ENCODE measurements at regions not wholly inside any gene's neighbourhood (a gene's known extent, or its start where the extent isn't known, plus 50 kb on each side); places are given as distances from the start of the nearest gene placed in this dataset.

DNA sequence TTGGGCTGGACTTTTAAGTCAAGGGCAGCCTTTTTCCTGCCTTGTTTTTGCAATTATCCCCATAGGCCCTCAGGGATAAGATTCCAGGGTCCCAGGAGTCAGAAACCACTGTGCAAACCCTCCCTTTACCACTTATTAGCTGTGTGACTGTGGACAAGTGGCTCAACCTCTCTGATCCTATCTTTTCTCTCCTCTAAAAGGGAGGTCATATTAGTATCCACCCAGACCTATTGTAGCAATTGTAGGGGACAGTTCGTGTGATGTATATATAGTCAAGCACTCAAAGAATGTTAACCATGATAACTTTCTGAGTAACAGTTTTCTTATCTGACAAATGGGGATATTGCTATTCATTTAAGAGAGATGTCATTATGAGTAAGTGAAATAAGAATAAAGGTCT lies 68.2 kb downstream of the IRX5 start:
- Histone ChIP-seq H3K9ac (ENCODE audit: low read length) (no peak overlapping the region), H3K79me2 (ENCODE audit: control insufficient read depth, insufficient read depth, low read length, poor library complexity) (no peaks in the 10 kb centered on the region), H4K12ac (ENCODE audit: low read depth, low read length) (no peak overlapping the region), H2BK12ac (ENCODE audit: low read length) (no peak overlapping the region), H3K36me3 (ENCODE audit: control insufficient read depth in 1 of 2, insufficient read depth in 2 of 2, low read length in 2 of 2) (no peaks in the 10 kb centered on the region), H3K79me1 (ENCODE audit: low read length) (no peaks in the 10 kb centered on the region), H3K9me3 (ENCODE audit: insufficient read depth, low read depth, low read length) (peaks cover 3% of the 10 kb centered on the region), H3K14ac (ENCODE audit: low read length) (no peak overlapping the region), H3K27me3 (ENCODE audit: insufficient read depth, low read length) (no peaks in the 10 kb centered on the region), H3K23ac (ENCODE audit: low read length) (no peak overlapping the region), H2BK5ac (ENCODE audit: low read depth, low read length, poor library complexity) (no peak overlapping the region), H4K91ac (ENCODE audit: low read depth, low read length) (no peak overlapping the region), H3K4me3 (ENCODE audit: low read depth, low read length) (no peak overlapping the region), H3K4ac (ENCODE audit: low read depth, low read length) (no peak overlapping the region), H2AFZ (ENCODE audit: insufficient read depth, low read length, poor library complexity) (no peak overlapping the region), H4K8ac (ENCODE audit: low read depth, low read length) (no peak overlapping the region), H2BK120ac (ENCODE audit: insufficient read depth, low read length, poor library complexity) (no peak overlapping the region), H3K4me2 (ENCODE audit: low read length) (no peak overlapping the region), H3K27ac (ENCODE audit: low read depth, low read length) (no peak overlapping the region), H3K18ac (ENCODE audit: low read length) (no peak overlapping the region), H2AK5ac (ENCODE audit: low read length) (no peak overlapping the region), H3K4me1 (ENCODE audit: control insufficient read depth in 1 of 2, insufficient read depth in 2 of 2, low read length in 2 of 2) (no peaks in the 10 kb centered on the region)
- peak in 1 of 2 donors; percentile 23 for DNase-seq
- no CpG with 5 or more reads among the region's 1 CpG for WGBS (ENCODE audit: extremely low coverage, insufficient coverage, insufficient read length)

DNA sequence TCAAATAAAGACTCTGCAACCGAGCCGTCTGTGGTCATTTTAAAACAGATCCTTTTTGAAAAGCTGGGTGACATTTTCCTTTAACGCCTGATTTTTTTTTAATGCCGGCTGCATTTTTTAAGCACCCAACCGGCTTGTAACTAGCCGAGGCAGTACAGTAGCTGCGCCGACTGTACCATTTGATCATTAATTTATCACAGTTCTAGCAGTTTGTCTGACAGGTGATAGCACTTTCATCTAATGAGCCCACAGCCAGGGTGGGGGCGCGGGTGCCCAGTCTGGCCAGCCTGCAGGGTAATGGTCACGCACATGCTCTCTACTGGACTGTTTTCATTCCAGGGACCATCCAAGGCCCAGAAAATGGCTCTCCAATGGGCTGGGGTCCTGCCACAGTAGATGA lies 68.8 kb downstream of the IRX5 start:
- Histone ChIP-seq H2BK12ac (ENCODE audit: low read length) (no peak overlapping the region), H3K14ac (ENCODE audit: low read length) (no peak overlapping the region), H3K79me1 (ENCODE audit: low read length) (no peaks in the 10 kb centered on the region), H2BK120ac (ENCODE audit: insufficient read depth, low read length, poor library complexity) (no peak overlapping the region), H3K4me3 (ENCODE audit: low read depth, low read length) (no peak overlapping the region), H2AK5ac (ENCODE audit: low read length) (no peak overlapping the region), H3K9me3 (ENCODE audit: insufficient read depth, low read depth, low read length) (peaks cover 3% of the 10 kb centered on the region), H3K36me3 (ENCODE audit: control insufficient read depth in 1 of 2, insufficient read depth in 2 of 2, low read length in 2 of 2) (no peaks in the 10 kb centered on the region), H3K27me3 (ENCODE audit: insufficient read depth, low read length) (no peaks in the 10 kb centered on the region), H4K12ac (ENCODE audit: low read depth, low read length) (no peak overlapping the region), H4K91ac (ENCODE audit: low read depth, low read length) (no peak overlapping the region), H2AFZ (ENCODE audit: insufficient read depth, low read length, poor library complexity) (no peak overlapping the region), H3K18ac (ENCODE audit: low read length) (no peak overlapping the region), H3K4me1 (ENCODE audit: control insufficient read depth in 1 of 2, insufficient read depth in 2 of 2, low read length in 2 of 2) (no peaks in the 10 kb centered on the region), H3K23ac (ENCODE audit: low read length) (no peak overlapping the region), H3K79me2 (ENCODE audit: control insufficient read depth, insufficient read depth, low read length, poor library complexity) (no peaks in the 10 kb centered on the region), H3K27ac (ENCODE audit: low read depth, low read length) (no peak overlapping the region), H3K4ac (ENCODE audit: low read depth, low read length) (no peak overlapping the region), H3K9ac (ENCODE audit: low read length) (no peak overlapping the region), H4K8ac (ENCODE audit: low read depth, low read length) (no peak overlapping the region), H3K4me2 (ENCODE audit: low read length) (no peak overlapping the region), H2BK5ac (ENCODE audit: low read depth, low read length, poor library complexity) (no peak overlapping the region)
- no CpG with 5 or more reads among the region's 11 CpGs for WGBS (ENCODE audit: extremely low coverage, insufficient coverage, insufficient read length)
- no peak for DNase-seq

DNA sequence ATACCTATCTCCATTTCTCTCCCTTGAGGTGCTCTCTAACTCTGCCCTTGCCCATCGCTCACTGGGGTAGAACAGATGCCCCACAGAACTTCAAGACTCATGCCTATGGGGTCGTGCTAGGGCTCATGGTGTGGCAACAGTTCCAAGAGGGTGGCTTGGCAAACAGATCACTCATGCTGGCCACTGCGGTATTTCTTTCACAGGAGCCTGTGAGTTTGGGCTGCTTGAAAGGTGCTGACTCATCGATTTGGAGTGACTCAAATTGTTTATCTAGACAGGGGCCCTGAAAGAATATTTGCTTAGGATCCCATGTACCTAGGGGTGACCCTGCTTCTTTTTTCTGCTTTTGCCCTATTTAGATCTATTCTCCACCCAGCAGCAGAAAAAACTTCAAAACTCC lies 69.9 kb downstream of the IRX5 start:
- WGBS (ENCODE audit: extremely low coverage, insufficient coverage, insufficient read length) = no CpG with 5 or more reads among the region's 4 CpGs

GRCh38 chr16:55001931-55002330 lies 71.3 kb downstream of the IRX5 start:
- DNase-seq = peak in 1 of 2 donors; percentile 7
- H3K4me2 ChIP-seq (ENCODE audit: low read length) = no peak overlapping the region

More for the DNA sequence above, 69.9 kb downstream of the IRX5 start:
- DNase-seq = no peak
- Histone ChIP-seq H3K18ac (ENCODE audit: low read length) (no peak overlapping the region), H3K36me3 (ENCODE audit: control insufficient read depth in 1 of 2, insufficient read depth in 2 of 2, low read length in 2 of 2) (no peaks in the 10 kb centered on the region), H3K4ac (ENCODE audit: low read depth, low read length) (no peak overlapping the region), H2AFZ (ENCODE audit: insufficient read depth, low read length, poor library complexity) (no peak overlapping the region), H3K23ac (ENCODE audit: low read length) (no peak overlapping the region), H2AK5ac (ENCODE audit: low read length) (no peak overlapping the region), H3K9ac (ENCODE audit: low read length) (no peak overlapping the region), H3K4me2 (ENCODE audit: low read length) (no peak overlapping the region), H2BK5ac (ENCODE audit: low read depth, low read length, poor library complexity) (no peak overlapping the region), H3K79me1 (ENCODE audit: low read length) (no peaks in the 10 kb centered on the region), H3K79me2 (ENCODE audit: control insufficient read depth, insufficient read depth, low read length, poor library complexity) (no peaks in the 10 kb centered on the region), H3K27me3 (ENCODE audit: insufficient read depth, low read length) (no peaks in the 10 kb centered on the region), H3K4me3 (ENCODE audit: low read depth, low read length) (no peak overlapping the region), H3K27ac (ENCODE audit: low read depth, low read length) (no peak overlapping the region), H4K91ac (ENCODE audit: low read depth, low read length) (no peak overlapping the region), H4K8ac (ENCODE audit: low read depth, low read length) (no peak overlapping the region), H2BK12ac (ENCODE audit: low read length) (no peak overlapping the region), H3K14ac (ENCODE audit: low read length) (no peak overlapping the region), H3K9me3 (ENCODE audit: insufficient read depth, low read depth, low read length) (peaks cover 1% of the 10 kb centered on the region), H2BK120ac (ENCODE audit: insufficient read depth, low read length, poor library complexity) (no peak overlapping the region), H3K4me1 (ENCODE audit: control insufficient read depth in 1 of 2, insufficient read depth in 2 of 2, low read length in 2 of 2) (no peaks in the 10 kb centered on the region), H4K12ac (ENCODE audit: low read depth, low read length) (no peak overlapping the region)

More at GRCh38 chr16:55001931-55002330, 71.3 kb downstream of the IRX5 start:
- H2AK5ac ChIP-seq (ENCODE audit: low read length) = no peak overlapping the region
- no peak overlapping the region for H4K91ac ChIP-seq (ENCODE audit: low read depth, low read length)
- H3K27ac ChIP-seq (ENCODE audit: low read depth, low read length) = no peak overlapping the region
- H3K23ac ChIP-seq (ENCODE audit: low read length) = no peak overlapping the region
- H3K4ac ChIP-seq (ENCODE audit: low read depth, low read length) = no peak overlapping the region
- WGBS (ENCODE audit: extremely low coverage, insufficient coverage, insufficient read length) = no CpG with 5 or more reads among the region's 1 CpG
- no peak overlapping the region for H2BK5ac ChIP-seq (ENCODE audit: low read depth, low read length, poor library complexity)
- no peak overlapping the region for H2BK12ac ChIP-seq (ENCODE audit: low read length)
- no peaks in the 10 kb centered on the region for H3K27me3 ChIP-seq (ENCODE audit: insufficient read depth, low read length)
- H3K14ac ChIP-seq (ENCODE audit: low read length) = no peak overlapping the region
- no peak overlapping the region for H3K4me3 ChIP-seq (ENCODE audit: low read depth, low read length)
- no peaks in the 10 kb centered on the region for H3K79me1 ChIP-seq (ENCODE audit: low read length)
- H3K4me1 ChIP-seq (ENCODE audit: control insufficient read depth in 1 of 2, insufficient read depth in 2 of 2, low read length in 2 of 2) = no peaks in the 10 kb centered on the region
- H2BK120ac ChIP-seq (ENCODE audit: insufficient read depth, low read length, poor library complexity) = no peak overlapping the region
- no peak overlapping the region for H3K18ac ChIP-seq (ENCODE audit: low read length)
- no peak overlapping the region for H2AFZ ChIP-seq (ENCODE audit: insufficient read depth, low read length, poor library complexity)
- no peaks in the 10 kb centered on the region for H3K9me3 ChIP-seq (ENCODE audit: insufficient read depth, low read depth, low read length)
- no peak overlapping the region for H4K12ac ChIP-seq (ENCODE audit: low read depth, low read length)
- no peak overlapping the region for H4K8ac ChIP-seq (ENCODE audit: low read depth, low read length)
- H3K79me2 ChIP-seq (ENCODE audit: control insufficient read depth, insufficient read depth, low read length, poor library complexity) = no peaks in the 10 kb centered on the region
- H3K36me3 ChIP-seq (ENCODE audit: control insufficient read depth in 1 of 2, insufficient read depth in 2 of 2, low read length in 2 of 2) = no peaks in the 10 kb centered on the region
- no peak overlapping the region for H3K9ac ChIP-seq (ENCODE audit: low read length)
